Astrocyte (in vitro differentiated cells and primary cell): ENCODE measurements at regions not wholly inside any gene's neighbourhood (a gene's known extent, or its start where the extent isn't known, plus 50 kb on each side); places are given as distances from the start of the nearest gene placed in this dataset.

Experiments
- DNase-seq: peaks from one replicate; pipeline ENCODE4 v3.0.0-alpha.2; 2010; ENCODE audit warnings: low read depth
- FAIRE-seq: peaks from 2 replicates; lab custom pipeline; 2011; peaks lifted over from hg19 to GRCh38; lab: Jason Lieb, UNC
- H2AFZ ChIP-seq: 2 replicates; pipeline ENCODE4 v1.6.0; 2012; ENCODE audit warnings: low read depth, low read length, inconsistent platforms
- H3K27ac ChIP-seq: 2 replicates; pipeline ENCODE4 v1.5.1; 2011; ENCODE audit warnings: low read depth, low read length, inconsistent platforms
- H3K27me3 ChIP-seq: 2 replicates; pipeline ENCODE4 v1.6.0; 2011; ENCODE audit warnings: low read length, inconsistent platforms; ENCODE audit not compliant: insufficient read depth
- H3K36me3 ChIP-seq: 2 replicates; pipeline ENCODE4 v1.5.1; 2011; ENCODE audit warnings: low read length, inconsistent platforms; ENCODE audit not compliant: insufficient read depth
- H3K4me1 ChIP-seq: 2 replicates; pipeline ENCODE4 v1.5.1; 2011; ENCODE audit warnings: low read length, inconsistent platforms; ENCODE audit not compliant: insufficient read depth
- H3K4me2 ChIP-seq: 2 replicates; pipeline ENCODE4 v1.6.0; 2012; ENCODE audit warnings: low read length, inconsistent platforms
- H3K4me3 ChIP-seq: 2 replicates; pipeline ENCODE4 v1.5.1; 2011; ENCODE audit warnings: low read depth, mild to moderate bottlenecking, low read length, inconsistent platforms; ENCODE audit not compliant: insufficient read depth
- H3K79me2 ChIP-seq: 2 replicates; pipeline ENCODE4 v1.6.0; 2012; ENCODE audit warnings: mild to moderate bottlenecking, low read length, inconsistent platforms; ENCODE audit not compliant: insufficient read depth
- H3K9ac ChIP-seq: 2 replicates; pipeline ENCODE4 v1.6.0; 2012; ENCODE audit warnings: mild to moderate bottlenecking, low read length, inconsistent platforms
- H3K9me3 ChIP-seq: 2 replicates; pipeline ENCODE4 v1.5.1; 2012; ENCODE audit warnings: low read depth, mild to moderate bottlenecking, low read length, inconsistent platforms; ENCODE audit not compliant: insufficient read depth
- H4K20me1 ChIP-seq: 2 replicates; pipeline ENCODE4 v1.6.0; 2012; ENCODE audit warnings: low read length, inconsistent platforms; ENCODE audit not compliant: insufficient read depth
- H3K27ac Mint-ChIP-seq: one replicate; pipeline ENCODE4 v1.8.0; 2021; ENCODE audit warnings: mild to moderate bottlenecking, mixed read lengths; ENCODE audit not compliant: unreplicated experiment
- H3K27me3 Mint-ChIP-seq: one replicate; pipeline ENCODE4 v1.8.0; 2021; ENCODE audit warnings: low read depth, mixed read lengths; ENCODE audit not compliant: unreplicated experiment
- H3K36me3 Mint-ChIP-seq: one replicate; pipeline ENCODE4 v1.8.0; 2021; ENCODE audit warnings: low read depth, mixed read lengths; ENCODE audit not compliant: unreplicated experiment
- H3K4me1 Mint-ChIP-seq: one replicate; pipeline ENCODE4 v1.8.0; 2021; ENCODE audit warnings: low read depth, mixed read lengths; ENCODE audit not compliant: unreplicated experiment
- H3K4me3 Mint-ChIP-seq: one replicate; pipeline ENCODE4 v1.8.0; 2021; ENCODE audit warnings: mild to moderate bottlenecking, moderate library complexity, mixed read lengths; ENCODE audit not compliant: unreplicated experiment
- H3K9me3 Mint-ChIP-seq: one replicate; pipeline ENCODE4 v1.8.0; 2021; ENCODE audit warnings: mild to moderate bottlenecking, mixed read lengths; ENCODE audit not compliant: unreplicated experiment
- CTCF ChIP-seq: IDR thresholded peaks from 2 replicates; pipeline ENCODE4 v1.5.1; 2011; ENCODE audit warnings: low read depth, mild to moderate bottlenecking, inconsistent platforms, low read length, moderate library complexity; ENCODE audit not compliant: insufficient read depth
- EZH2 ChIP-seq: IDR thresholded peaks from 2 replicates; pipeline ENCODE4 v1.6.1; 2012; ENCODE audit warnings: mild to moderate bottlenecking, low read length, inconsistent platforms; ENCODE audit not compliant: insufficient read depth

GRCh38 chr4:41468122-41468521, 69.8 kb upstream of the LIMCH1 start:
- H3K9me3 Mint-ChIP-seq, result no peaks in the 10 kb centered on the region

GRCh38 chr4:41471126-41472071, 66.6 kb upstream of the LIMCH1 start:
- Histone ChIP-seq H3K79me2 (no peaks in the 10 kb centered on the region), H3K27ac (no peak overlapping the region), H3K9me3 (no peaks in the 10 kb centered on the region), H4K20me1 (no peaks in the 10 kb centered on the region), H3K9ac (no peak overlapping the region), H3K4me3 (no peak overlapping the region), H3K4me2 (no peak overlapping the region), H2AFZ (no peak overlapping the region), H3K4me1 (no peaks in the 10 kb centered on the region), H3K36me3 (no peaks in the 10 kb centered on the region), H3K27me3 (no peaks in the 10 kb centered on the region)
- Mint-ChIP-seq H3K9me3 (no peaks in the 10 kb centered on the region), H3K27ac (no peak overlapping the region), H3K4me1 (peaks cover 4% of the 10 kb centered on the region), H3K36me3 (no peaks in the 10 kb centered on the region), H3K4me3 (no peak overlapping the region), H3K27me3 (peaks cover 6% of the 10 kb centered on the region)
- TF ChIP-seq EZH2 (no peak), CTCF (no peak)
- FAIRE-seq (no peak), DNase-seq (no peak)

More at GRCh38 chr4:41468122-41468521, 69.8 kb upstream of the LIMCH1 start:
- H4K20me1 ChIP-seq, result no peaks in the 10 kb centered on the region
- H3K9ac ChIP-seq, result no peak overlapping the region
- no peak overlapping the region for H2AFZ ChIP-seq
- DNase-seq (no peak), FAIRE-seq (no peak)
- Mint-ChIP-seq H3K27ac (no peak overlapping the region), H3K4me3 (no peak overlapping the region), H3K36me3 (no peaks in the 10 kb centered on the region), H3K4me1 (no peaks in the 10 kb centered on the region), H3K27me3 (peaks cover 10% of the 10 kb centered on the region)
- no peaks in the 10 kb centered on the region for H3K9me3 ChIP-seq
- H3K27me3 ChIP-seq, result peaks cover 2% of the 10 kb centered on the region
- H3K27ac ChIP-seq, result no peak overlapping the region
- H3K4me1 ChIP-seq, result no peaks in the 10 kb centered on the region
- H3K4me3 ChIP-seq, result no peak overlapping the region
- H3K36me3 ChIP-seq, result no peaks in the 10 kb centered on the region
- TF ChIP-seq CTCF (no peak), EZH2 (no peak)
- no peak overlapping the region for H3K4me2 ChIP-seq
- H3K79me2 ChIP-seq, result no peaks in the 10 kb centered on the region

GRCh38 chr4:41472081-41472480, 65.9 kb upstream of the LIMCH1 start:
- Mint-ChIP-seq H3K27me3 (peaks cover 6% of the 10 kb centered on the region), H3K36me3 (no peaks in the 10 kb centered on the region), H3K4me3 (no peak overlapping the region), H3K9me3 (no peaks in the 10 kb centered on the region), H3K4me1 (peaks cover 4% of the 10 kb centered on the region), H3K27ac (no peak overlapping the region)
- DNase-seq, result no peak
- no peak overlapping the region for H3K4me2 ChIP-seq
- TF ChIP-seq EZH2 (no peak), CTCF (no peak)
- no peaks in the 10 kb centered on the region for H3K27me3 ChIP-seq
- H3K9me3 ChIP-seq, result no peaks in the 10 kb centered on the region
- no peak for FAIRE-seq
- H3K4me1 ChIP-seq, result no peaks in the 10 kb centered on the region
- H2AFZ ChIP-seq, result no peak overlapping the region
- no peaks in the 10 kb centered on the region for H3K36me3 ChIP-seq
- H3K79me2 ChIP-seq, result no peaks in the 10 kb centered on the region
- no peak overlapping the region for H3K27ac ChIP-seq
- no peaks in the 10 kb centered on the region for H4K20me1 ChIP-seq
- H3K4me3 ChIP-seq, result no peak overlapping the region
- H3K9ac ChIP-seq, result no peak overlapping the region
